ENCODE measurements at regions not wholly inside any gene's neighbourhood (a gene's known extent, or its start where the extent isn't known, plus 50 kb on each side); places are given as distances from the start of the nearest gene placed in this dataset.
"Not testable (repeated sequence)": the region's sequence is repeated elsewhere in the genome, so short reads cannot be mapped to it uniquely, and the experiment has no call there.

DNA sequence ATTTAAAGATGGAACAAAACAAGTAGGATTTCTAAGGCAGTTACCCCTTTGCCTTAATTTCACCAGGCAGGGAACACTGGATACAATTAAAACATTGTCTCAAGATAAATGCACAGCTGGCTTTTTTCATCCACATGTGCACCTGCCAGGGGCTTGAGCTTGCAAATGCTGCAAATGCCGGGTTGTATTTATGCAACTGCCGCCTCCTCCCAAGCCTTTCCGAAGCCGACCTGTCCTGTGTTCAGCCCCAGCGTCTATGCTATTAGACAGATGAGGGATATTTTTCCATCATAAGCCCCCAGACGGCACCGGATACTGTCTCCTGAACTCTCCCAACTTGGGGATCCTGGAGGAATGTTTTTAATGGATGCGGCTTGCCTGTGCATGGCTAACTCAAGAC, 251.6 kb downstream of the CRLF2 start:
- H3K4me1 ChIP-seq (ENCODE audit: control insufficient read depth in 2 of 2, insufficient read depth in 2 of 2, low read length in 2 of 2) = no peaks in the 10 kb centered on the region
- WGBS = 76% methylated on average over 8 of the region's 8 CpGs
- no peak for DNase-seq (ENCODE audit: low read depth in 6 of 9, low spot score in 9 of 9)
- H3K9me3 ChIP-seq (ENCODE audit: control insufficient read depth in 2 of 2, insufficient read depth in 1 of 2, low read length in 1 of 2) = no peaks in the 10 kb centered on the region
- no peak overlapping the region for H3K27ac ChIP-seq (ENCODE audit: low read depth in 1 of 2, low read length in 1 of 2)
- no peak overlapping the region for H3K4me3 ChIP-seq (ENCODE audit: low read length in 2 of 2)
- no peaks in the 10 kb centered on the region for H3K36me3 ChIP-seq (ENCODE audit: control insufficient read depth in 2 of 2, insufficient read depth in 2 of 2, low read length in 1 of 2)
- H3K27me3 ChIP-seq (ENCODE audit: control insufficient read depth in 2 of 2, insufficient read depth in 1 of 2, low read length in 1 of 2) = no peaks in the 10 kb centered on the region

DNA sequence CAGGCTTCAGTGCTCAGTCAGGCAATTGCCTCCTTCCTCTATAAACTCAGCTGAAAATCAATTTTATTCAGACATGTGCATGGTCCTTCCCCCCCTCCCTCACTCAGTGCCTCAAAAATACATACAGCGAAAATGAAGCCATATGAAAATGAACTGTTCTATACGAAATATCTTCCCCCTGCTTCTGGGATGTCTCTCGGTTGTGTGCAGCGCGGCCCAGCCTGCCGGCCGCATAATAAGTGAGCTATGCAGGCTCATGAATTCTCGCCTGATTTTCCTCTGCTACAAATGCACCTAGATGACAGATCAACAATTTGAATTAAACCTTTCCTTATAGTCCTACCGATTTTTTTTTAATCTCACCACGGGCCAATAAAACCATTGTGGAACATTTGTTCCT, 252.9 kb downstream of the CRLF2 start:
- no peak overlapping the region for H3K4me3 ChIP-seq (ENCODE audit: low read length in 2 of 2)
- DNase-seq (ENCODE audit: low read depth in 6 of 9, low spot score in 9 of 9) = no peak
- no peaks in the 10 kb centered on the region for H3K27me3 ChIP-seq (ENCODE audit: control insufficient read depth in 2 of 2, insufficient read depth in 1 of 2, low read length in 1 of 2)
- H3K9me3 ChIP-seq (ENCODE audit: control insufficient read depth in 2 of 2, insufficient read depth in 1 of 2, low read length in 1 of 2) = no peaks in the 10 kb centered on the region
- H3K4me1 ChIP-seq (ENCODE audit: control insufficient read depth in 2 of 2, insufficient read depth in 2 of 2, low read length in 2 of 2) = no peaks in the 10 kb centered on the region
- H3K36me3 ChIP-seq (ENCODE audit: control insufficient read depth in 2 of 2, insufficient read depth in 2 of 2, low read length in 1 of 2) = no peaks in the 10 kb centered on the region
- 88% methylated on average over 10 of the region's 10 CpGs for WGBS
- H3K27ac ChIP-seq (ENCODE audit: low read depth in 1 of 2, low read length in 1 of 2) = no peak overlapping the region

DNA sequence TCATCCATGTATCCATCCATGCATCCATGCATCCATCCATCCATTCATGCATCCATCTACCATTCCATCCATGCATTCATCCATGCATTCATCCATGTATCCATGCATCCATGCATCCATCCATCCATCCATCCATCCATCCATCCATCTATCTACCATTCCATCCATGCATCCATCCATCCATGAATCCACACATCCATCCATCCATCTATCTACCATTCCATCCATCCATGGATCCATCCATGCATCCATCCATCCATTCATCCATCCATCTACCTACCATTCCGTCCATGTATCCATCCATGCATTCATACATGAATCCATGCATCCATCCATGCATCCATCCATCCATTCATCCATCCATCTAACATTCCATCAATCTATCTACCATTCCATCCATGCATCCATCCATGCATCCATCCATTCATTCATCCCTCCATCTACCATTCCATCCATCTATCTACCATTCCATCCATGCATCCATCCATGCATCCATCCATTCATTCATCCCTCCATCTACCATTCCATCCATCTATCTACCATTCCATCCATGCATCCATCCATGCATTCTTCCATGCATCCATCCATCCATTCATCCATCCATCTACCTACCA, 257.2 kb downstream of the CRLF2 start:
- not testable (repeated sequence) for H3K27me3 ChIP-seq (ENCODE audit: control insufficient read depth in 2 of 2, insufficient read depth in 1 of 2, low read length in 1 of 2); H3K27ac ChIP-seq (ENCODE audit: low read depth in 1 of 2, low read length in 1 of 2); H3K9me3 ChIP-seq (ENCODE audit: control insufficient read depth in 2 of 2, insufficient read depth in 1 of 2, low read length in 1 of 2); H3K4me1 ChIP-seq (ENCODE audit: control insufficient read depth in 2 of 2, insufficient read depth in 2 of 2, low read length in 2 of 2); H3K36me3 ChIP-seq (ENCODE audit: control insufficient read depth in 2 of 2, insufficient read depth in 2 of 2, low read length in 1 of 2); DNase-seq (ENCODE audit: low read depth in 6 of 9, low spot score in 9 of 9); H3K4me3 ChIP-seq (ENCODE audit: low read length in 2 of 2)
- 96% methylated on average over 1 of the region's 1 CpG for WGBS

DNA sequence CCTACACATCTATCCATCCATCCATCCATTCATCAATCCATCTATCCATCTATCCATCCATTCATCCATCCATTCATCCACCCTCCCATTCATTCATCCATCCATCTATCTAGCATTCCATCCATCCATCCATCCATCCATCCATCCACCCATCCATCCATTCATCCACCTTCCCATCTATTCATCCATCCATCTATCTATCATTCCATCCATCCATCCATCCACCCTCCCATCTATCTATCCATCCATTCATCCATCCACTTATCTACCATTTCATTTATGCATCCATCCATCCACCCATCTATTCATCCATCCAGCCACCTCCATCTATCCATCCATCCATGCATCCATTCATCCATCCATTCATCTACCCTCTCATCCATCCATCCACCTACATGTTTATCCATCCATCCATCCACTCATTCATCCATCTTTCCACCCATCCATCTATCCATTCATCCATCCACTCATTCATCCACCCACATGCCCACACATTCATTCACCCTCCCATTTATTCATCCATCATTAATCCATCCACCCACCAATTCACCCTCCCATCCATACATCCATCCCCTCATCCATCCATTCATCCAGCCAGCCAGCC, 258.5 kb downstream of the CRLF2 start:
- no peaks in the 10 kb centered on the region for H3K9me3 ChIP-seq (ENCODE audit: control insufficient read depth in 2 of 2, insufficient read depth in 1 of 2, low read length in 1 of 2)
- no peaks in the 10 kb centered on the region for H3K4me1 ChIP-seq (ENCODE audit: control insufficient read depth in 2 of 2, insufficient read depth in 2 of 2, low read length in 2 of 2)
- no peak for DNase-seq (ENCODE audit: low read depth in 6 of 9, low spot score in 9 of 9)
- no peaks in the 10 kb centered on the region for H3K27me3 ChIP-seq (ENCODE audit: control insufficient read depth in 2 of 2, insufficient read depth in 1 of 2, low read length in 1 of 2)
- H3K36me3 ChIP-seq (ENCODE audit: control insufficient read depth in 2 of 2, insufficient read depth in 2 of 2, low read length in 1 of 2) = no peaks in the 10 kb centered on the region
- H3K4me3 ChIP-seq (ENCODE audit: low read length in 2 of 2) = no peak overlapping the region
- H3K27ac ChIP-seq (ENCODE audit: low read depth in 1 of 2, low read length in 1 of 2) = no peak overlapping the region

DNA sequence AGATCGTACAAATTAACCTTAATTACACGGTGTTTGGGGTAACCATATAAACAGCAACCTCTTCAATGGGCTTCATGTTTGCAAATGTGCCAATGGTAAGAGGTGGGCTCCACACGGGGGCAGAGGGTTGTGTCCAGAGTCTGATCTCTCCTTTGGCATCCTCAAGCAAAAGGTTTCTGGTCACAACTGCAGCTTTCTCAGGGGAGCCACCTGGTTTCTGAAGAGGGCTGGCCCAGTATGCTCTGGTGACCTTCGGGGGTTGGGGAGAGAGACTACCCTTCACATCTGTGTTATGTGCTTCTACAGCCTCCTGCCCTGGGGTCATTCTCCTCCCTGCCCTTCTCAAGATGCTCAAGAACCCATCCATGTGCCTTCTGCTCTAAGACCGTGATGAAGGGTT, 259.6 kb downstream of the CRLF2 start:
- Histone ChIP-seq H3K9me3 (ENCODE audit: control insufficient read depth in 2 of 2, insufficient read depth in 1 of 2, low read length in 1 of 2) (no peaks in the 10 kb centered on the region), H3K27ac (ENCODE audit: low read depth in 1 of 2, low read length in 1 of 2) (no peak overlapping the region), H3K4me1 (ENCODE audit: control insufficient read depth in 2 of 2, insufficient read depth in 2 of 2, low read length in 2 of 2) (no peaks in the 10 kb centered on the region), H3K4me3 (ENCODE audit: low read length in 2 of 2) (no peak overlapping the region), H3K36me3 (ENCODE audit: control insufficient read depth in 2 of 2, insufficient read depth in 2 of 2, low read length in 1 of 2) (no peaks in the 10 kb centered on the region), H3K27me3 (ENCODE audit: control insufficient read depth in 2 of 2, insufficient read depth in 1 of 2, low read length in 1 of 2) (no peaks in the 10 kb centered on the region)
- 93% methylated on average over 5 of the region's 5 CpGs for WGBS
- no peak for DNase-seq (ENCODE audit: low read depth in 6 of 9, low spot score in 9 of 9)

DNA sequence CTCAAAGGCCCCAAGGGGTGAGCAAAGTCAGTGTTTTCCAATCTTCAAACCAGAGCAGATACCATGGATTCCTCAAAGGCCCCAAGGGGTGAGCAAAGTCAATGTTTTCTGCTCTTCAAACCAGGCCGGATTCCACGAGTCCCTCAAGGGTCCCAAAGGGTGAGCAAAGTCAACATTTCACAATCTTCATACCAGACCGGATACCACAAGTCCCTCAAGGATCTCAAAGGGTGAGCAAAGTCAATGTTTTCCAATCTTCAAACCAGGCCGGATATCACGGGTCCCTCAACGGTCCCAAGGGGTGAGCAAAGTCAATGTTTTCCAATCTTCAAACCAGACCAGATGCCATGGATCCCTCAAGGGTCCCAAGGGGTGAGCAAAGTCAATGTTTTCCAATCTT, 265.2 kb downstream of the CRLF2 start:
- not testable (repeated sequence) for H3K4me3 ChIP-seq (ENCODE audit: low read length in 2 of 2); H3K36me3 ChIP-seq (ENCODE audit: control insufficient read depth in 2 of 2, insufficient read depth in 2 of 2, low read length in 1 of 2); H3K27ac ChIP-seq (ENCODE audit: low read depth in 1 of 2, low read length in 1 of 2); DNase-seq (ENCODE audit: low read depth in 6 of 9, low spot score in 9 of 9); H3K4me1 ChIP-seq (ENCODE audit: control insufficient read depth in 2 of 2, insufficient read depth in 2 of 2, low read length in 2 of 2); H3K9me3 ChIP-seq (ENCODE audit: control insufficient read depth in 2 of 2, insufficient read depth in 1 of 2, low read length in 1 of 2); H3K27me3 ChIP-seq (ENCODE audit: control insufficient read depth in 2 of 2, insufficient read depth in 1 of 2, low read length in 1 of 2)
- 90% methylated on average over 6 of the region's 6 CpGs for WGBS

- WGBS = 93% methylated on average over 1 of the region's 1 CpG
- Histone ChIP-seq H3K4me1 (ENCODE audit: control insufficient read depth in 2 of 2, insufficient read depth in 2 of 2, low read length in 2 of 2) (no peaks in the 10 kb centered on the region), H3K9me3 (ENCODE audit: control insufficient read depth in 2 of 2, insufficient read depth in 1 of 2, low read length in 1 of 2) (no peaks in the 10 kb centered on the region)
Observed at GRCh38 chrX:943035-943434, 269.4 kb downstream of the CRLF2 start.

DNA sequence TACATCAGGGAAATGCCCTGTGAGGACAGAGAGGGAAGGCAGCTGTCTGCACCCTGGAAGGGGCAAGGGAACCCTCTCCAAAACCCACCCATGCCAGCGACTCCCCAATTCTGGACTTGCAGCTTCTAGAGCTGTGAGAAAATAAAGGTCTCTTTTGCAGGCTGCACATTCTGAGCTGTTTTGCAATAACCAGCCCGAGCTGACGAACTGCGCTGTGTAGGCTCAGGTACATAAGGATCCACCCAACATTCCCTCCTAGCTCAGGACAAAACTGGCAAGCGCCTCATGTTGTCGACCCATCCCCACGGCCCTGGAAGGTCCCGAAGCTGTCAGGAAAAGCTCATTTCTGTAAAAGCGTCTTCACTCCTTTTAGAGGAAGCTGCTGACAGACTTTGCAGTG, 271.8 kb downstream of the CRLF2 start:
- Histone ChIP-seq H3K9me3 (ENCODE audit: control insufficient read depth in 2 of 2, insufficient read depth in 1 of 2, low read length in 1 of 2) (no peaks in the 10 kb centered on the region), H3K4me1 (ENCODE audit: control insufficient read depth in 2 of 2, insufficient read depth in 2 of 2, low read length in 2 of 2) (no peaks in the 10 kb centered on the region), H3K27ac (ENCODE audit: low read depth in 1 of 2, low read length in 1 of 2) (no peak overlapping the region), H3K4me3 (ENCODE audit: low read length in 2 of 2) (no peak overlapping the region), H3K36me3 (ENCODE audit: control insufficient read depth in 2 of 2, insufficient read depth in 2 of 2, low read length in 1 of 2) (no peaks in the 10 kb centered on the region), H3K27me3 (ENCODE audit: control insufficient read depth in 2 of 2, insufficient read depth in 1 of 2, low read length in 1 of 2) (peaks cover 0 to 2% of the 10 kb centered on the region in 2 donors)
- DNase-seq (ENCODE audit: low read depth in 6 of 9, low spot score in 9 of 9) = no peak
- 77% methylated on average over 9 of the region's 9 CpGs for WGBS

More at GRCh38 chrX:943035-943434, 269.4 kb downstream of the CRLF2 start:
- Histone ChIP-seq H3K36me3 (ENCODE audit: control insufficient read depth in 2 of 2, insufficient read depth in 2 of 2, low read length in 1 of 2) (no peaks in the 10 kb centered on the region), H3K4me3 (ENCODE audit: low read length in 2 of 2) (no peak overlapping the region), H3K27ac (ENCODE audit: low read depth in 1 of 2, low read length in 1 of 2) (no peak overlapping the region), H3K27me3 (ENCODE audit: control insufficient read depth in 2 of 2, insufficient read depth in 1 of 2, low read length in 1 of 2) (peaks cover 0 to 2% of the 10 kb centered on the region in 2 donors)
- no peak for DNase-seq (ENCODE audit: low read depth in 6 of 9, low spot score in 9 of 9)

DNA sequence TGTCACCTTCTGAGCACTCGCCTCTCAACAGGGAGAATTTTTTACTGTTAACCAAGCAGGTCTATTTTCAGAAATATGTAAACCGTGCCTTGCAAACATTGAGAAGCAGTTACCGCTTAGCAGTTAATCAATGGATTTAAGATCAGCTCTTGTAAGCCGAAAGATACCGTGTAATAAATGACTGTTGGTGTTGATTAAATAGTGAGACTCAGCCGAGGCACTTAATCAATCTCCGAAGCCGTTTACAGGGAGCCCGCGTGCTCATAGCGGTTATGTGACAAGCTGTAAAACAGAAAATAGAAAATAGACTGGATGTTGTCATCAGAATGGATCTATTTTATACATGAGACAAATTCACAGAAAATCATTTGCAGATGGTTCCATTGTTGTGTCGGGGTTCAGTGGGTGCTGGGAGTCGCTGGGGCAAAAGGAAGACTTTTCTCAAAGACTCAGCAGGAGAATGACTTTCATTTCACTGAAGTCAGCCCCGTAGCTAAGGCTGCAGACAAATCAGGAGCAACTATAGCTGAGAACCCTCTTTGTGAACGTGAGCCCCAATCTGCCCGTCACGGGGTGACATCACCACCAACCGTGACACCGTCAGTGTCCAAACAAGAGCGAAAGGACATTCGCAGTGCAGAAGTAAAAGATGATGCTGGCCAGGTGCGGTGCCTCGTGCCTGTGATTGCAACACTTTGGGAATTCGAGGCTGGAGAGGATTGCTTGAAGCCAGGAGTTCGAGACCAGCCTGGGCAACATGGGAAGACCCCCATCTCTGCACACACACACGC, 275.3 kb downstream of the CRLF2 start:
- Histone ChIP-seq H3K36me3 (ENCODE audit: control insufficient read depth in 2 of 2, insufficient read depth in 2 of 2, low read length in 1 of 2) (no peaks in the 10 kb centered on the region), H3K27ac (ENCODE audit: low read depth in 1 of 2, low read length in 1 of 2) (no peak overlapping the region), H3K4me1 (ENCODE audit: control insufficient read depth in 2 of 2, insufficient read depth in 2 of 2, low read length in 2 of 2) (no peaks in the 10 kb centered on the region), H3K4me3 (ENCODE audit: low read length in 2 of 2) (no peak overlapping the region), H3K9me3 (ENCODE audit: control insufficient read depth in 2 of 2, insufficient read depth in 1 of 2, low read length in 1 of 2) (no peaks in the 10 kb centered on the region), H3K27me3 (ENCODE audit: control insufficient read depth in 2 of 2, insufficient read depth in 1 of 2, low read length in 1 of 2) (peaks cover 0 to 2% of the 10 kb centered on the region in 2 donors)
- WGBS = 84% methylated on average over 26 of the region's 26 CpGs
- no peak for DNase-seq (ENCODE audit: low read depth in 6 of 9, low spot score in 9 of 9)

Measured in thymus (tissue), 11 donors.